ENCODE measurements at regions not wholly inside any gene's neighbourhood (a gene's known extent, or its start where the extent isn't known, plus 50 kb on each side); places are given as distances from the start of the nearest gene placed in this dataset.
A peak's percentile ranks its signal among the peaks of the same experiment; 100 is the strongest.

GRCh38 chr13:103794526-103794925 is 728.3 kb upstream of the SLC10A2 start:
- DNase-seq = no peak

DNA sequence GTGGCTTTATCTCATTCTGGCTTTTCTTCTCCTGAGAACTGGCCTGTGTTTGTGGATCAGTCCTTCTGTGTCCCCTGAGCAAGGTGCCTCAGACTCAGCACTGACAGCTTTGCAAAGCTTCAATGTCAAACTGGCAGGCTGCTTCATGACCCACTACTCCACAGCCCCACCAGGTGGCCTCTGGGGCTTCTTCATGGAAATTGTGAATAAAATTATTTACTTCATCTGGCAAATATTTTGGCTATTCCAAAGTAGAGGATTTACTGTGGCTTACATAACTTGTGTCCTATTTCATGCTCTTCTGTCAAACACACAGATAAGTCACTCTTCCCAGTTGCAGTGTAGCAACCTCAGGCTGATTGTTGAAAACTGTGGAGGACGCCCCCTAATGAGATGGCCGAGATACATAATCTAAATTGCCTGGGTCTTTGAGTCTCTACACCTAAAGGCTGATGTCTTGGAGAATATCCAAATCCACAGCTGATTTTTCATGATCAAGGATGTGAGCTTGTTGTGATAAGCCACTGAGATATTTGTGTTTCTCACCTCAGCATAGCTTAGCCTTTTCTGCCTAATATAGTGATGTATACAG is 721.9 kb upstream of the SLC10A2 start:
- peak; percentile 0 for DNase-seq

GRCh38 chr13:103772576-103772975 is 706.4 kb upstream of the SLC10A2 start:
- no peak for DNase-seq

- DNase-seq = no peak
Measured at GRCh38 chr13:103762523-103762922, 696.3 kb upstream of the SLC10A2 start.

GRCh38 chr13:103759361-103759760 is 693.1 kb upstream of the SLC10A2 start:
- DNase-seq = no peak

GRCh38 chr13:103758222-103758621 is 692.0 kb upstream of the SLC10A2 start:
- DNase-seq = no peak

GRCh38 chr13:103757361-103757760 is 691.1 kb upstream of the SLC10A2 start:
- DNase-seq = no peak

DNA sequence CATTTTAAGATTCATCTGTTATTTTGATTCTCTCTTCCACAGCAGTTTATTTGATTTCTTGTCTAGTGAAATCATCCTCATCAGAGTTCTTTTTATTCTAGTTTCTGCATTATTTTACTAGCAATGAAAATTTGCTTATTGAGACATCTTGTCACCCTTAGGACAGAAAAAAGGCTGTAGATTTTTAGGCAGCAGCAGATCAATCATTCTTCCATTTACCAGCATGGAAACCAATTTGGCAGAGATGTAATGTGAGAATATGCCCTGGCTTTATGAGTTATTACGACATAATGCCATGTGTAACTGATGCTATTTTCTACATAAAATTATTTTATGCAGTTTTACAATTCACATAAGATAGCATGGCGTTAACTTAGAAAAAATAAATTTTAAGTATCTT is 688.6 kb upstream of the SLC10A2 start:
- no peak for DNase-seq

DNA sequence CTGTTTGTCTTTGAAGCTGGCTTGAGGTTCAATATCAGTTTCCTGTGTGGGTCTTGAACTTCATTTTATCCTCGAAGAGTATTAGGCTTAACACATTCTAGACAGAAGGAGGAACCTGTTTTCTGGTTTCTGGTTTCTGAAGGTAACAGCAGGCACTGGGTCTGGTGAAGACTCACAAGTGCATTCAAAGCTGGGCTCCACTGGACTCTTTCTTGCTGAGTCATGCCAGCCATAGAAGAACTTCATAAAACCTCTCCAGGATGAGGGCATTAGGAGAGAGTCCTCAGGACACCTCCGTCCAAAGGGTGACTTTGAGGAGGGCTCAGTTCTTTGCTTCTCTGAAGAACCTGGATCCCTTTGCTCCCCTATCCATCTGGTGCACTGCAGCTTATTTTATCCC is 668.6 kb upstream of the SLC10A2 start:
- DNase-seq = no peak

DNA sequence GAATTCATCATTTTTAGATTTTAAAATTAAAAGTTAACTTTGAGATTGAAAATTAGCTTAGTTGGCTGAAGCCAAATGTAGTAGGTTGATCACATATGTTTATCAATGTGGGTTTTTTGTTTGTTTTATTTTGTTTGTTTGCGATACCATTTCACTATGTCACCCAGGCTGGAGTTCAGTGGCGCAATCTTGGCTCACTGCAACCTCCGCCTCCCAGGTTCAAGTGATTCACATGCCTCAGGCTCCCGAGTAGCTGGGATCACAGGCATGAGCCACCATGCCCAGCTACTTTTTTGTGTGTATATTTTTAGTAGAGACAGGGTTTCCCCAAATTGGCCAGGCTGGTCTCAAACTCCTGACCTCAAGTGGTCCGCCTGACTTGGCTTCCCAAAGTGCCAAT is 665.7 kb upstream of the SLC10A2 start:
- DNase-seq = no peak

- no peak for DNase-seq
Measured at GRCh38 chr13:103730407-103730806, 664.2 kb upstream of the SLC10A2 start.

GRCh38 chr13:103726808-103727207 is 660.6 kb upstream of the SLC10A2 start:
- no peak for DNase-seq

GRCh38 chr13:103716718-103717117 is 650.5 kb upstream of the SLC10A2 start:
- no peak for DNase-seq

GRCh38 chr13:103715335-103715734 is 649.1 kb upstream of the SLC10A2 start:
- no peak for DNase-seq

DNA sequence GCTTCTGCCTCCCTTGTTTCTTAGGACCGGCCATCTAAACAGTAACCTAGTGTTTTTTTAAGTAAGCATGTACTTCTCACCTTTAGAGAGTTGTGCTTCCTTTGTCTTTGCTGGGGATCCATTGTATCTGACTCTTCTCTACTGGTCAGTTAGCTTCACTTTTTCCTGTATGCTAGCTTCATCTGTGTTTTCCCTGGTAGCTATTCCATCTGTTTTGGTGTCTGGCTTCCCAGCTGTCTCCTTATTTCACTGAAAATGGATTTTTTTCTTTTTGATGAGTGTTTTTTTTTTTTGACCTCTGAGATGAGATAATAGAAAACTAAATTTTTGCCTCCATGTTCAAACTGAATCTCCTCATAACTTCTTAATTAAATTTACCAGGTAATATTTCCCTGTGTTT is 637.0 kb upstream of the SLC10A2 start:
- no peak for DNase-seq

DNA sequence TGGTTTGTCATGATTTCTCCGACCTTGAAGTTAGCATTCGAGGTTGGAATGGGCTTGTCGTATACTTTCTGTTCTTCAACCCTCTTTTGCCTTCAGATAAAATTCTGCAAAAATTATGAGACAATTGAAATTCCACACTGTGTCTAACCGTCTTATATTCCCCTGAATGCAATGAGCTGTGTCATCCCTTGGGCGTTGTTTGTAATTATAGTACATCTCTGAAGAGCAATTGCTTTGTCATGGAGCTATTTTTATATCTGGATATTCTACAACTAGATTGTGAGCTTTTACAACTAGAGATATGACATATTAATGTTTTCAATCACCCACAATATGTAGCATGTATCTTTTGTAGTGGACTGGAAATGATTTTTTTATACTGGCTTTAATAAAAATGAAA is 631.8 kb upstream of the SLC10A2 start:
- DNase-seq = no peak

DNA sequence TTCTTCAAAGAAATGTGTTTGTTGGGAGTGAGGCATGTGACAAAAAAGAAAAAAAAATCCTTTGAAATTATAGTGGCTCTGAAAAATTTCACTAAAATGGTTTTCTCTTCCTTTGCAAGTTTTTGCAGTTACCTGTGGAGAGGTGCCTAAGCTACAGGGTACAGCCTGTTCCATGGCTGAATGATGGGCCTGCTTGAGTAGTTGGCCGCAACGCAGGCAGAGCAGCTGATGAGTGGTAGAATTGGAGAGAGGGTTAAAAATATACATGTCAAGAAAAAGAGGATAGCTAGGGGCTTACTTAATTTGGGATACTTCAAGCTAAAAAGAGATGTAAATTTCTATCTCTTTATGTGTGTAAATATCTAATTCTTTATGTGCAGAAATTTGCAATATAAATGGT is 629.1 kb upstream of the SLC10A2 start:
- no peak for DNase-seq

- no peak for DNase-seq
Measured at GRCh38 chr13:103694471-103694870, 628.3 kb upstream of the SLC10A2 start.

DNA sequence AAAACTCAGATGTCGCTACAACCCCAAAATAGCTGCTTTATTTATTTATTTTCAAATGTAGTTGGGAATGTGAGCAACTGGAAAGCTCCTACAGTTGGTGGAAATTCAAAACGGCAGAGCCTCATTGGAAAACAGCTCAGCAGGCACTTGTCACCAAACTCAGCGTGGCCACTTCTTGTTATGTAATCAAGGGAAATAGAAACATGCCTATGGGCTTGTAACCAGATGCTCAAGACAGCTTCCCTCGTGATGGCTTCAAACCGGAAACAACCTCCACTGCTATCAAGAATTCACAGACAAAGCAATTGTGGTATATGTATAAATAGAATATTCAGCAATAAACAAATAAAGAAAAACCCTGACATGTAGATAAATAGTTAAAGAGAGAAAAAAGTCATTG is 627.8 kb upstream of the SLC10A2 start:
- DNase-seq = no peak

- DNase-seq = no peak
Measured at GRCh38 chr13:103692442-103692841, 626.2 kb upstream of the SLC10A2 start.

GRCh38 chr13:103676329-103676728 is 610.1 kb upstream of the SLC10A2 start:
- DNase-seq = no peak

GRCh38 chr13:103671547-103671946 is 605.3 kb upstream of the SLC10A2 start:
- no peak for DNase-seq

- DNase-seq = no peak
Measured at GRCh38 chr13:103663996-103664395, 597.8 kb upstream of the SLC10A2 start.

- DNase-seq = no peak
Measured at GRCh38 chr13:103656311-103656710, 590.1 kb upstream of the SLC10A2 start.

GRCh38 chr13:103640606-103641005 is 574.4 kb upstream of the SLC10A2 start:
- no peak for DNase-seq

DNA sequence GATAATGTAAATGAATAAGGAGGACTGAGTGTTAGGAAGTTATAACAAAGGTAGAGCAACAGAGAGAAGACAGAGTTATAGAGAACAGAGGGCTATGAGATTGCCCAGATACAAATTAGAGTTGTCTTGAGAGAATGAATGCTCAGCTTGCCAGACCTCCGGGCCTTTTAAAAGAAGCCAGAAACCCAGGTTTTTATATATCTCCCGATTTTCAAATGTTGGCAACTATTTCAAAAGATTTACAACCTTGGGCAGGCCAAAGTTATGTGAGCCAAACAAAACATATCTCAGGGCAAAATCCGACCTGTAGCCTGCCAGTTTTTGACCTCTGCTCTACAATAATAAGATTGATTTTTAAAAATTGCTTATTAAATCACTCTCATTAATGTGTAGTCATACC is 573.1 kb upstream of the SLC10A2 start:
- no peak for DNase-seq
